GM12873 (cell line): ENCODE measurements at regions not wholly inside any gene's neighbourhood (a gene's known extent, or its start where the extent isn't known, plus 50 kb on each side); places are given as distances from the start of the nearest gene placed in this dataset.

Source experiments
- CTCF ChIP-seq: IDR thresholded peaks from 2 replicates; pipeline ENCODE4 v1.5.1; 2012; ENCODE audit warnings: low read depth, mild to moderate bottlenecking, moderate library complexity, low read length, control low read depth; ENCODE audit not compliant: insufficient read depth; ENCODE audit errors: missing control alignments

GRCh38 chr10:105726149-105726548 lies 1085.1 kb downstream of the SORCS3 start:
- no peak for TF ChIP-seq CTCF

DNA sequence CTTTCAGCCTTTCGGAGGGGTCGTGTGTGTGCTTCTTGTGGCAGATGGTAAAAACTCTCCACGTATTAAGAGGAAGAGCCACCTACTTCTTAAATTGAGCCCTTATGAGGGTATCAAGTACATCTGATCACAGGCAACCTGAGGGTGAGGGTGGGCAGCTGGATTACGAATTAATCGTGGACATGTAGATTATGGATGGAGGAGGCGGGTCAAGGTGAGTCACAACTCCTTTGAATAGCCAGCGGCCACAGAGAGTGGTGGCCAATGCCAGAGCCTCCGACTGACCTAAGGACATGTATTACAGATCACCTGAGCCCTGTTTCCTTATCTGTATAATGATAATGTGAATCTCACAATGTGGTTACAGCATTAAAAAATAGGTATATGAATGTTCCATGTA lies 1083.9 kb downstream of the SORCS3 start:
- no peak for TF ChIP-seq CTCF

GRCh38 chr10:105718207-105718995 lies 1077.3 kb downstream of the SORCS3 start:
- TF ChIP-seq CTCF, result no peak

- TF ChIP-seq CTCF, result no peak
Observed at GRCh38 chr10:105714728-105715127, 1073.6 kb downstream of the SORCS3 start.

GRCh38 chr10:105707603-105708002 lies 1066.5 kb downstream of the SORCS3 start:
- no peak for TF ChIP-seq CTCF

DNA sequence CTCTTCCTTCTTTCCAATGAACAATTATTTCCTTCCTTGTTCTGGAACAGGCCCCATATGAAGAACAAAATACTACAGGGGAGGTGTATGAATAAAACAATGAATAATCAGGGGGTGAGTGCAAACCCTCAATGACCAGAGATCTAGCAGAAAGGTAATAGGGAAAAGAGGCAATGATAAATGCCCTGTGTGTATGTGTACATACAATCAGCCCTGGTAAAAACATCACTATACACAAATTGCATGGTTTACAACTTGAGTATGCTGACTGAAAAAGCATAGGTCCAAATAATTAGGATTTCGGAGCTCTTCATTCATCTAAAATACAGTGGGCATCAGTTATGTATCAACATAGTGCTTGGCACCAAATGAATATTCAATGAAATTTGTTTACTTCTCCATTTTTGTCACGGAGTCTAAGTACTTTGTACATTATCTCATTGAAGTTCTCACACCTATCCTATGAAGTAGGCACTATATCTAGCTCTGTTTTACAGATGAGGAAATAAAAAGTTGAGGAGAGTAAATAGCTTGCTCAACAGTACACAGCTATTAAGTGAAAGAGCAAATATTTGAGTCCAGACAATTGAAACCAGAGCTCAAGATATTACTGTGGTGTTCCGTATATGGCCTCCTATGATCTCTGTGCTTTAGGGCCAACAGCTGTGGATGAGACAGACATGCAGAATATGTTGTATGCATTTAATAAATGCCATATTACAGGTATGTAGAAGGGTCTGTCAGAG lies 1065.4 kb downstream of the SORCS3 start:
- TF ChIP-seq CTCF, result no peak

GRCh38 chr10:105702211-105702610 lies 1061.1 kb downstream of the SORCS3 start:
- no peak for TF ChIP-seq CTCF
